G401.6 (cell line): ENCODE measurements at regions not wholly inside any gene's neighbourhood (a gene's known extent, or its start where the extent isn't known, plus 50 kb on each side); places are given as distances from the start of the nearest gene placed in this dataset.
A peak's percentile ranks its signal among the peaks of the same experiment; 100 is the strongest.
"Not testable (repeated sequence)": the region's sequence is repeated elsewhere in the genome, so short reads cannot be mapped to it uniquely, and the experiment has no call there.

Source experiments
- FAIRE-seq: peaks from 2 replicates; lab custom pipeline; 2012; peaks lifted over from hg19 to GRCh38; lab: Jason Lieb, UNC

DNA sequence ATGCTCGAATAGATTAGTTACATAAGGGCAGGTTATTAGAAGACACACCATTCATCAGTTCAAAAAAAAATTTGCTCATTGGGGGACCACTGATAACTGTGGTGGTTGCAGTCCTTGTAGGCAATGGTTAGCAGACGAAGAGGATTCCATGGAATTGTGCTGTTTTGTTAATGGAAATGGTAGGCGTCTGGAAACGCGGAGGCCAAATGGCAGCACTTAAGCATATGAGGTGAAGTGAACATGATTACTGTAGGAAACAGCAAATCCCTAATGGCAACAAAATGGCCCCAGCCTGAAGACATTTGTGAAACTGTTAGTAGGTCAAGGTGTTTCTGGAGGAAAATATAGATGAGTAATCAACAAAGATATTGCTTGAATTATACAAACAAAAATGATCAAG lies 535.4 kb upstream of the PTPRD start:
- no peak for FAIRE-seq

DNA sequence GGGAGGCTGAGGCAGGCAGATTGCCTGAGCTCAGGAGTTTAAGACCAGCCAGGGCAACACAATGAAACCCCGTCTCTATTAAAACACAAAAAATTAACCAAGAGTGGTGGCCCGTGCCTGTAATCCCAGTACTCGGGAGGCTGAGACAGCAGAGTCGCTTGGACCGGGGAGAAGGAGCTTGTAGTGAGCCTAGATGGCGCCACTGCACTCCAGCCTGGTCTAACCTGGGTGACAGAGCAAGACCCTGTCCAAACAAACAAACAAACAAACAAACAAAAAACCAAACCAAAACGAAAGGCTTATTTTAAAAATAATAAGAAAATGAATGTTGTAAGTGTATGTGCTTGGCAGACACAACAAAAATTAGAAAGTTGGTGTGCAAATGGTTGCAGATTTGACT lies 536.3 kb upstream of the PTPRD start:
- no peak for FAIRE-seq

- FAIRE-seq, result no peak
Observed at GRCh38 chr9:11158063-11158462, 545.3 kb upstream of the PTPRD start.

DNA sequence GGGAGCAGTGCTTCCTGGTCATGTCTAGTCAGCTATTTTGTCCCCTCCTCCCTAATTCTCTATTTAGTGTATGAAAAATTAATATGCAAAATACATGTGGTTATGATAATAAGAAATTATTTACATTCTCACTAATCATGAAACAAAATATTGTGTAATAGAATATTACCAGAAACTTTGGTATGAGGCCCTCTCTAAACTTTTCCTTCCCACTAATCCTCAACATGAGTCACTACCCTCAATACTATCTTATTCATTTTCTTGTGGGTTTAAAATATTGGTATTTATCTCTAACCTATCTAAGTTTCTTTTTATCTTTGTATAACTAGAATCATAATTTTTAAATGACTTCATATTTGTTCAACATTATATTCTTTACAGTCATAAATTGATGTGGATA lies 545.9 kb upstream of the PTPRD start:
- peak; percentile 8 for FAIRE-seq

DNA sequence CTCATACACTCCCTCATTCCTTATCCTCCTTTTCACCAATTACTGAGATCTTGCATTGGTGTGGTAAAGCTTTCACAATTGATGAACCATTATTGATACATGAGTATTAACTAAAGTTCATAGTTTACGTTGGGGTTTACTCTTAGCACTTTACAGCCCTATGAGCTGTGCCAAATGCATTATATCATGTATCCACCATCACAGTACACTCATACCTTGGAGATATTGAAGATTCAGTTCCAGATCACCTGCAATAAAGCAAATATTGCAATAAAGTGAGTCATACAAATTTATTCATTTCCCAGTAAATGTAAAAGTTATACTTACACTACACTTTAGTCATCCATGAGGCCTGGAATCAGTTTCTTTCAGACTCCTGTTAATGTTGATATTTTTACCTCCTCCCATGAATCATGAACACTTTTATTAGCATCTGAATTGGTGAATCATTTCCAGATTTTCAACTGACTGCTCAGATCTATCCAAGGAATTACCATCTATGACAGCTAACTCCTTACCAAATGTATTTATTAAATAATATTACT lies 546.6 kb upstream of the PTPRD start:
- FAIRE-seq, result no peak

DNA sequence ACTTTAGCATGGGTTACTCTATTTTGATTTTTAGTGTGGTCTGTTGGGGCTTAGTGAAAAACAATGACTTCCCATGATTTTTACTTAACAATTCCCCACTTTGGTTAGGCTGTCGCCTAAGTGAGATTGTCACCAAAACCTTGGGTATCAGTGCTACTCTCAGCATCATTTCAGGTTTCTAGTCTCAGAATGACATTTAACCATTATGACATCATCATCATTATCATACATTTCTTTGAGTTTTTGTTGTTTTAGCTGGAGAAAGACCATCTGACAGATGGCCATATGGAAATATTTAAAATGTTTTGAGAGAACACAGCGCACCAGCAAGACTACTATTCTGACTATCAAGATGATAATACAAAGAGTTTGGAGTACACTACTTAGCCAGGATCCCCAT lies 551.0 kb upstream of the PTPRD start:
- no peak for FAIRE-seq

GRCh38 chr9:11182001-11182400 lies 569.2 kb upstream of the PTPRD start:
- FAIRE-seq, result no peak

GRCh38 chr9:11190719-11191118 lies 577.9 kb upstream of the PTPRD start:
- FAIRE-seq, result no peak

GRCh38 chr9:11192993-11193392 lies 580.2 kb upstream of the PTPRD start:
- no peak for FAIRE-seq

- no peak for FAIRE-seq
Observed at GRCh38 chr9:11194246-11194645, 581.4 kb upstream of the PTPRD start.

- not testable (repeated sequence) for FAIRE-seq
Observed at GRCh38 chr9:11196840-11197365, 584.1 kb upstream of the PTPRD start.

DNA sequence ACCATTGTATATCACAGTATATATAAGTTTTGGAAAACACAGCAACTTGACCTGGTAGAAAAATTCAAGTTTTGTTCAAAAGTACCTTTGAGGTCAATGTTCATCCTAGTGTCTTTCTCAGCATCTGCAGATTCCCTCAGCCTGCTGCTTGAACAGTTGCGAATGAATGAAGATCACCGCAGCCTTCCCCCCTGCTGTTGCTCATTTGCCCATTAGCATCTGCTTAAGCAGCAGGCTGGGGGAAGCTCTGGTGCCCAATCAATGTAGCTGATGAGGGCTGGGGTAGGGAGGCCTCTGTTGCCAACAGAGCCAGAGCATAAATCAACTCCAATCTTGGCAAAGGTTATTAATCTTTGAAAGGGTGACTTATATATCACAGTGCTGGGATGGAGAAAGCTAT lies 586.5 kb upstream of the PTPRD start:
- no peak for FAIRE-seq

DNA sequence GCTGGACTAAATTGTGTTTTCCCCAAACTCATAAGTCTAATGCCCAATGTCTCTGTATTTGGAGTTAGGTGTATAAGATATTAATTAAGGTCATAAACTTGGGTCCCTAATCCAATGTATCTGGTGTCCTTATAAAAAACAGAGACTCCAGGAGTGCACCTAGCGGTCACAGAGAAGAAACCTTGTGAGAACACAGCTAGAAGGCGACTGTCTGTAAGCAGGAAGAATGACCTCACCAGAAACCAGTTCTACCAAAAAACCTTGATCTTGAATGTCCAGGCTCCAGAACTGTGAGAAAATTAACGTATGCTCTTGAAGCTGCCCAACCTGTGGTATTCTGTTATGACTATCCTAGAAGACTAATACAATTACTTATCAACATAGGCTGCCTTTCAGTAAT lies 591.7 kb upstream of the PTPRD start:
- no peak for FAIRE-seq

GRCh38 chr9:11206925-11207324 lies 594.1 kb upstream of the PTPRD start:
- no peak for FAIRE-seq

DNA sequence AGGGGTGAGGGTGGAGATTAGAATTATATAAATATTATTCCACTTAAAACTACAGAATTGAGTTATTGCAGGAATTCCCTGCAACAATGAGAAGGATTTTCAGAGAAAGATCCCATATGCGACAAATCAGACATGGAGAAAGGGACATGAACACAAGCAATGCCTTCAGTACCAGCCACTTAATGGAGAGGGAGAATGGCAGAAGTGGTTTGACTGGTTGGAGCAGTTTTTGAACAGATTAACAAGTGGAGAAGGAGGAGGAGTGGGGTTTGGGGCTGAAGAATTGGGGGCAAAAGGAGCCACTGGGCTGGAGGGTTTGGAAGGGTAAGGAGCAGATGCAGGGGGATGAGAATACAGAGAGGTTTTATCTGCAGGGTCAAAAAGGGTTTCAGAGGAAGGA lies 620.9 kb upstream of the PTPRD start:
- FAIRE-seq, result no peak

- no peak for FAIRE-seq
Observed at GRCh38 chr9:11235061-11235460, 622.3 kb upstream of the PTPRD start.

GRCh38 chr9:11241779-11242178 lies 629.0 kb upstream of the PTPRD start:
- no peak for FAIRE-seq

DNA sequence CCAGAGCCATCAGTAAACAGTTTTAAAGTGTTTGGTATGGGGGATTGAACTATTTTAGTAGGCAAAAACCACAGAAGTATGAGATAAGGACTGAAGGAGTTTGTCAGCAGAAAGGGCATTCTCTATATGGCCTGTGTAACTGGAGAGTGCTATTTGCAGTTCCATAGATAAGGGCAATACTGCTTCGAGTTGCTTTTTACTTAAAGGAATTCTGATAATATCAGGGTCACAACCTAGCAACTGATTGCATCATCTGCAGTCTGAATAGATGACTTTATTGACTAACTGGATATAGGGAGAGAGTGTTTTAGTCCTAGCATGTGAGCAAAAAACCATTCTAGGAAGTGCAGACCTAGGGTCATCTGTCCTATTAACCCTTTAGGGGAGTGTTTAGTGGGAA lies 645.2 kb upstream of the PTPRD start:
- FAIRE-seq, result no peak

GRCh38 chr9:11269036-11269435 lies 656.2 kb upstream of the PTPRD start:
- FAIRE-seq, result no peak

- no peak for FAIRE-seq
Observed at GRCh38 chr9:11275158-11275695, 662.4 kb upstream of the PTPRD start.

GRCh38 chr9:11312966-11313365 lies 700.2 kb upstream of the PTPRD start:
- FAIRE-seq, result no peak

GRCh38 chr9:11318946-11319345 lies 706.1 kb upstream of the PTPRD start:
- no peak for FAIRE-seq

- no peak for FAIRE-seq
Observed at GRCh38 chr9:11319538-11319937, 706.7 kb upstream of the PTPRD start.

DNA sequence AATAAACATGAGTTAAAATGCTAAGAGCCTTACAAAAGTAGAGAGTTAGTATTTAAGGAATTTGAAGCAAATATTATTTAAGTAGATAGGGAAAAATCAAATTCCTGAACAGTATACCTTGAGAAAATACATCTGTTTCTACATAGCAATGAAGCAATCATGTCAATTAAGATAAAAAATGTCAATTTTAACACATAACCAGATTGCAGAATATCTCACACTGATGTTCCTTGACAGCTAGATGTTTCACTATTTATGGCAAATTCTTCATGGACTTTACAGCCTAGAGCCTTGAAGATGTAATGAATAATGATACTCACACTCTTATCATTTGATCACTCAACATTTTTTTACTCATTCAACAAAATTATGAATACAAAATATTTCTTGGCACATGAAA lies 708.2 kb upstream of the PTPRD start:
- FAIRE-seq, result no peak

- FAIRE-seq, result no peak
Observed at GRCh38 chr9:11323457-11323856, 710.7 kb upstream of the PTPRD start.
